Suprapubic skin (tissue), 4 donors: ENCODE measurements at regions not wholly inside any gene's neighbourhood (a gene's known extent, or its start where the extent isn't known, plus 50 kb on each side); places are given as distances from the start of the nearest gene placed in this dataset.

Experiments used
- DNase-seq, 2 donors: peaks; one replicate each; pipeline ENCODE4 v3.0.0-alpha.2; 2019; ENCODE audit warnings: low spot score in 2 of 2
- H3K27ac ChIP-seq: fragments of 200-600 bp; sonication (generic); one replicate; pipeline ENCODE4 v1.5.1; 2019
- H3K27me3 ChIP-seq: fragments of 200-600 bp; sonication (generic); one replicate; pipeline ENCODE4 v1.5.1; 2019
- H3K36me3 ChIP-seq: fragments of 200-600 bp; sonication (generic); one replicate; pipeline ENCODE4 v1.5.1; 2019
- H3K4me1 ChIP-seq: fragments of 200-600 bp; sonication (generic); one replicate; pipeline ENCODE4 v1.5.1; 2019
- H3K4me3 ChIP-seq: fragments of 200-600 bp; sonication (generic); one replicate; pipeline ENCODE4 v1.5.1; 2019; ENCODE audit warnings: mild to moderate bottlenecking
- H3K9me3 ChIP-seq: fragments of 200-600 bp; sonication (generic); one replicate; pipeline ENCODE4 v1.5.1; 2019
- CTCF ChIP-seq, 2 donors: fragments of 200-600 bp in 1 of 2; fragments of 450-650 bp in 1 of 2; sonication (generic) in 1 of 2; IDR thresholded peaks; one replicate each; pipeline ENCODE4 v1.5.1; 2016 to 2019; ENCODE audit warnings: antibody characterized with exemption in 2 of 2, mild to moderate bottlenecking in 1 of 2, moderate library complexity in 1 of 2
- EP300 ChIP-seq: sonication (generic); formaldehyde crosslinking; IDR thresholded peaks from one replicate; pipeline ENCODE4 v1.6.1; 2017; ENCODE audit warnings: antibody characterized with exemption
- POLR2A ChIP-seq, 2 donors: fragments of 450-650 bp; IDR thresholded peaks; one replicate each; pipeline ENCODE4 v1.6.1; 2017; ENCODE audit warnings: antibody characterized with exemption in 2 of 2, mild to moderate bottlenecking in 2 of 2, moderate library complexity in 2 of 2
- POLR2AphosphoS5 ChIP-seq, 3 donors: sonication (generic); formaldehyde crosslinking; IDR thresholded peaks; one replicate each; pipeline ENCODE4 v1.6.1; 2017; ENCODE audit warnings: antibody characterized with exemption in 3 of 3
- WGBS: methylation state at CpG from one replicate; pipeline ENCODE4 v1.1.5; 2018; 5-methylcytosine and 5-hydroxymethylcytosine counted together

DNA sequence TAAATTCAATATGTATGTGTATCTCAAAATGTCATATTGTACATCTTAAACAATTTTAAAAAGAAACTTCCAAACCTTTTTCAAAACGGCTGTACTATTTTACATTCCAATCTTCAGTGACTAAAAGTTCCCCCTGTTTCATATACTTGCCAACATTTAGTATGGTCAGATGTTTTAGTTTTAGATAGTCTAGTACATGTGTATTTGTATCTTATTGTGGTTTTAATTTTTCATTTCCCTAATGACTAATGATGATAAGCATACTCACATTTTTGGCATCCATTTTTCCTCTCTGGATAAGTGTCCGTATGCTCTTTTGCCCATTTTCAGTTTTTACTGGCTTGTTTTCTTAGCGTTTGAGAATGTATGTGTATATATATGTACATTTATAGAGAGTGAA, 212.2 kb upstream of the MAGEB18 start:
- H3K27me3 ChIP-seq: no peaks in the 10 kb centered on the region
- no peak for TF ChIP-seq POLR2AphosphoS5 (IDR thresholded peaks at IDR 0.05)
- no peak overlapping the region for H3K4me3 ChIP-seq
- WGBS: 63% methylated on average over 3 of the region's 3 CpGs
- H3K9me3 ChIP-seq: no peaks in the 10 kb centered on the region
- H3K4me1 ChIP-seq: no peaks in the 10 kb centered on the region
- H3K36me3 ChIP-seq: no peaks in the 10 kb centered on the region
- no peak overlapping the region for H3K27ac ChIP-seq
- DNase-seq: no peak

DNA sequence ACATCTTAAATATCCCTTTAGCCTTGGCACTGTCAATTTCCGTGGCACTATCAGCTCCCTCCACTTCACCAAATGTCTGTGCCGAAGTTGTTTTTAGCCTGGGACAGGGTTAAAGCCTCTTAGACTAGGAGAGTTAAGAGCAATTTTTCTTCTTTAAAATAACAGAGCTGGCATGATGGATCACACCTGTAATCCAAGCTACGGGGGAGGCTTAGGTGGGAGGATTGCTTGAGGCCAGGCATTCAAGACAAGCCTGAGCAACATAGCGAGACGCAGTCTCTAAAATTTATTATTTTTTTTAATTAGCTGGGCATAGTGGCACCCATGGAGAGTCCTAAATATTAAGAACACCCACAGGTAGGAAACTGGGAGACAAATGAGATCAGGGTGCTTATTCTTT, 209.8 kb upstream of the MAGEB18 start:
- no peaks in the 10 kb centered on the region for H3K36me3 ChIP-seq
- no peak for DNase-seq
- no peak for TF ChIP-seq POLR2AphosphoS5 (IDR thresholded peaks at IDR 0.05)
- no peak for TF ChIP-seq EP300
- no peak for TF ChIP-seq CTCF (IDR thresholded peaks at IDR 0.05)
- TF ChIP-seq POLR2A (IDR thresholded peaks at IDR 0.05): no peak
- no peaks in the 10 kb centered on the region for H3K27me3 ChIP-seq
- no peak overlapping the region for H3K4me3 ChIP-seq
- H3K27ac ChIP-seq: no peak overlapping the region
- no peaks in the 10 kb centered on the region for H3K9me3 ChIP-seq
- WGBS: 65% methylated on average over 5 of the region's 5 CpGs
- no peaks in the 10 kb centered on the region for H3K4me1 ChIP-seq

DNA sequence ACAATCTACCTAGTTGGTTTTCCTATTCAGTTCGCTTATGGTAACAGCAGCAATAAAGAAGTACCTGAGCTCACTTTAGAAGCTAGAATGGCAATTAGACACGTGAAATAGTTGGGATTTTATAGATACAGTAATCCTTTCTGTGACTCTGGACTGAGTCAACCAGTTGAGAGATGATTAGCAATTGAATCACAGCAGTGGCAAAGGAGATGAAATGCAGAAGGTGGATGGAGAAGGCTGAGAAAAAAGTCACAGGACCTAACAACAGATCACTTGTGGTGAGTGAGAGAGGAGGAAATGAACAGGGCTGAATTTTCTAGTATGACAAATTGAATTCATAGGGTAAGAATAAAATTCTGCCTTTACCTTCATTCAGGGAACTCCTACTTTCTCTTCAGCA, 197.1 kb upstream of the MAGEB18 start:
- H3K4me3 ChIP-seq: no peak overlapping the region
- WGBS: 41% methylated on average over 2 of the region's 2 CpGs
- no peak for DNase-seq
- TF ChIP-seq CTCF (IDR thresholded peaks at IDR 0.05) (no peak), EP300 (no peak), POLR2A (IDR thresholded peaks at IDR 0.05) (no peak), POLR2AphosphoS5 (IDR thresholded peaks at IDR 0.05) (no peak)
- no peaks in the 10 kb centered on the region for H3K4me1 ChIP-seq
- no peaks in the 10 kb centered on the region for H3K27me3 ChIP-seq
- no peaks in the 10 kb centered on the region for H3K36me3 ChIP-seq
- H3K9me3 ChIP-seq: no peaks in the 10 kb centered on the region
- H3K27ac ChIP-seq: no peak overlapping the region

- Histone ChIP-seq H3K27me3 (no peaks in the 10 kb centered on the region), H3K4me3 (no peak overlapping the region), H3K4me1 (no peaks in the 10 kb centered on the region), H3K27ac (no peak overlapping the region), H3K9me3 (no peaks in the 10 kb centered on the region), H3K36me3 (no peaks in the 10 kb centered on the region)
- WGBS: 60% methylated on average over 4 of the region's 4 CpGs
- no peak for DNase-seq
- no peak for TF ChIP-seq POLR2A (IDR thresholded peaks at IDR 0.05)
- TF ChIP-seq POLR2AphosphoS5 (IDR thresholded peaks at IDR 0.05): no peak
- no peak for TF ChIP-seq EP300
- no peak for TF ChIP-seq CTCF (IDR thresholded peaks at IDR 0.05)
Observed at GRCh38 chrX:25941559-25942250, 196.4 kb upstream of the MAGEB18 start.

GRCh38 chrX:25968920-25969319, 169.2 kb upstream of the MAGEB18 start:
- TF ChIP-seq POLR2AphosphoS5 (IDR thresholded peaks at IDR 0.05) (no peak), POLR2A (IDR thresholded peaks at IDR 0.05) (no peak), EP300 (no peak), CTCF (IDR thresholded peaks at IDR 0.05) (no peak)
- H3K36me3 ChIP-seq: no peaks in the 10 kb centered on the region
- H3K27ac ChIP-seq: no peak overlapping the region
- no peaks in the 10 kb centered on the region for H3K4me1 ChIP-seq
- no peaks in the 10 kb centered on the region for H3K27me3 ChIP-seq
- H3K9me3 ChIP-seq: no peaks in the 10 kb centered on the region
- WGBS: 57% methylated on average over 6 of the region's 12 CpGs
- DNase-seq: no peak
- no peak overlapping the region for H3K4me3 ChIP-seq
